OCI-LY3 (cell line): ENCODE measurements at regions not wholly inside any gene's neighbourhood (a gene's known extent, or its start where the extent isn't known, plus 50 kb on each side); places are given as distances from the start of the nearest gene placed in this dataset.

Experiments
- H2AFZ ChIP-seq: fragments of 200-600, 300-600 bp; shearing (Covaris generic); 2 replicates; pipeline ENCODE4 v1.6.0; 2014; ENCODE audit warnings: antibody characterized with exemption, low read depth, low read length
- H3K27ac ChIP-seq: fragments of 200-600, 300-600 bp; sonication (generic); 2 replicates; pipeline ENCODE4 v1.5.1; 2014; ENCODE audit warnings: mild to moderate bottlenecking, low read length, moderate library complexity, mixed read lengths
- H3K27me3 ChIP-seq: fragments of 200-600, 300-600 bp; sonication (generic); 2 replicates; pipeline ENCODE4 v1.6.1; 2014; ENCODE audit warnings: low read depth, low read length, mixed read lengths
- H3K36me3 ChIP-seq: fragments of 200-600, 300-600 bp; sonication (generic); replicated peaks from 2 replicates; pipeline ENCODE3; 2014; ENCODE audit warnings: low read depth, low read length, mixed read lengths
- H3K4me1 ChIP-seq: fragments of 300-600, 200-600 bp; sonication (generic); 2 replicates; pipeline ENCODE4 v1.6.1; 2014; ENCODE audit warnings: low read length, mixed read lengths
- H3K4me2 ChIP-seq: fragments of 200-600, 300-600 bp; sonication (generic); 2 replicates; pipeline ENCODE4 v1.6.1; 2014; ENCODE audit warnings: low read length, mixed read lengths
- H3K4me3 ChIP-seq: fragments of 300-600, 200-600 bp; sonication (generic); 2 replicates; pipeline ENCODE4 v1.5.1; 2014; ENCODE audit warnings: antibody characterized with exemption, mild to moderate bottlenecking, low read length, moderate library complexity
- H3K79me2 ChIP-seq: fragments of 300-600, 200-600 bp; shearing (Covaris generic); 2 replicates; pipeline ENCODE4 v1.6.1; 2014; ENCODE audit warnings: mild to moderate bottlenecking, low read length, mixed read lengths
- H3K9ac ChIP-seq: fragments of 300-600, 200-600 bp; shearing (Covaris generic); 2 replicates; pipeline ENCODE4 v1.6.0; 2014; ENCODE audit warnings: mild to moderate bottlenecking, low read length, moderate library complexity
- H3K9me3 ChIP-seq: fragments of 200-600, 300-600 bp; shearing (Covaris generic); 2 replicates; pipeline ENCODE4 v1.6.1; 2014; ENCODE audit warnings: low read length, mixed read lengths; ENCODE audit not compliant: insufficient read depth
- H4K20me1 ChIP-seq: fragments of 200-600, 300-600 bp; sonication (generic); 2 replicates; pipeline ENCODE4 v1.6.1; 2016; ENCODE audit warnings: low read length, mixed read lengths; ENCODE audit not compliant: insufficient read depth
- CTCF ChIP-seq: fragments of 200-600, 300-600 bp; sonication (generic); IDR thresholded peaks from 2 replicates; pipeline ENCODE4 v1.5.1; 2014; ENCODE audit warnings: antibody characterized with exemption, low read length, low read depth
- EZH2phosphoT487 ChIP-seq: fragments of 200-600 bp; shearing (Covaris generic); IDR thresholded peaks from 2 replicates; pipeline ENCODE4 v1.6.1; 2018; ENCODE audit warnings: antibody characterized with exemption, mixed run types, low read depth

DNA sequence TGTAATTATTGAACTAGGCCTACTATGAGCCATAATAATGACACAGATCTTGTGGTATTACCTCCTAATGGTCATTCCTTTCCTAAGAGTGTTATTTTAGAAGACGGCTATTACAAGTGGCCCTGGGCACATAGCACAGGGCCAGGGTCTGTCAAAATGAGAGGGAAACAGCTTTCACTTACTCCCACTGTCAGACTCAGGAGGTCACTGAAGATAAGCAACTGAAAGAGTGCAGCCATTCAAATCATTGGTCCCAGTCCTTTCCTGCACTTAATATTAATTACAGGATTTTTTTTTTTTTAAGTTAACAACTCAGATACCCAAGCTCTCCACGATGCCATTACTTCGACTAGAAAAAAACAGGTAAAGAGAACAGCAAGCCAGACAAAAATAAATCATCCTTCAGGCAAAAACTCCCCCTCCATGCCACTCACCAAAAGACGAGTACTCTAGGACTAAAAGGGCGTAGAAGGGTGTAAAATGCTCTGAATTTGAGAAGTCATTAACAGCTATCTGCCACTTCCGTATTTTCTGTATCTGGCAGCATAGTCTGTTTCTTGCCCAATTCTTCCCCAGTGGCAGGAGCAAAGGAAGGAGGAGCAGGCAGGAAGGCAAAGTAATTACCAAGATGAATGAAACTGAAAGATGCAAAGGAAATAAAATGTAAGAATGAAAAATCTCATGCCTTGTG lies 87.4 kb downstream of the ZNF608 start:
- peak overlapping the region; percentile 22; the same call in 1 of the 2 replicates for H3K9ac ChIP-seq

DNA sequence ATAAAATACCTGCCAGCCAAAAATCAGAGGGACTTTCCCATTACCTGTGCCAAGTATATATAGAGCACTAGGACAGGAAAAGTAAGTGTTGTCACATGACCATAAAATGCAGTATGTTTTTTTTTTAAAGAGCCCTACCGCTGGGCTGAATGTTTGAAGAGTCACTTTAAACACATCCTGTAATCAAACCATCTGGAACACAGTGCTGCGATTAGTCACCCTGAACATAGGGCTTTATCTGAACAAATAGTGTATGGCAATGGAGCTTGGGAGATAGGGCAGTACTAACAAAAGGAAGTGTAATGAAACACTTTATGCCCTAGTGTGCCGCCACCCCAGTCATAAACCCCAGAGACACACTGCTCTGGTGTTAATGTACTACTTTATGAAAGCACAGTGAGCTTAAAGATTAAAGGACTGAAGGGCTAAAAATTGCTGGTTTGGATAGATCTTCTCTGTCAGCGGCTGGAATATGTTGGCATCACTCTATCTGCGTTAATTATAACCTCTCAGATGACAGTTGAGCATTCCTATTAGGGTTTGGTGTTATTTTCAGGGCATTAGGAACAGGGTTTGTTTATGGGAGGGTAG lies 90.4 kb downstream of the ZNF608 start:
- Histone ChIP-seq H3K9me3 (no peaks in the 10 kb centered on the region), H3K36me3 (no peaks in the 10 kb centered on the region), H3K9ac (no peak overlapping the region), H3K4me2 (peak overlapping the region; percentile 14; the same call in 1 of the 2 replicates), H3K79me2 (no peaks in the 10 kb centered on the region), H3K27me3 (peaks cover 12% of the 10 kb centered on the region), H3K27ac (no peak overlapping the region), H2AFZ (no peak overlapping the region), H4K20me1 (no peaks in the 10 kb centered on the region; the same call in 1 of the 2 replicates), H3K4me3 (no peak overlapping the region), H3K4me1 (peaks cover 41% of the 10 kb centered on the region)
- TF ChIP-seq EZH2phosphoT487 (no peak), CTCF (no peak)

More for the DNA sequence above, 87.4 kb downstream of the ZNF608 start:
- Histone ChIP-seq H3K27me3 (peaks cover 7% of the 10 kb centered on the region), H2AFZ (no peak overlapping the region), H3K27ac (no peak overlapping the region), H3K36me3 (no peaks in the 10 kb centered on the region), H3K4me3 (peak overlapping the region; percentile 43), H4K20me1 (no peaks in the 10 kb centered on the region), H3K4me1 (peaks cover 46% of the 10 kb centered on the region), H3K9me3 (no peaks in the 10 kb centered on the region), H3K4me2 (peak overlapping the region; percentile 54), H3K79me2 (no peaks in the 10 kb centered on the region)
- no peak for TF ChIP-seq CTCF
- TF ChIP-seq EZH2phosphoT487: no peak

DNA sequence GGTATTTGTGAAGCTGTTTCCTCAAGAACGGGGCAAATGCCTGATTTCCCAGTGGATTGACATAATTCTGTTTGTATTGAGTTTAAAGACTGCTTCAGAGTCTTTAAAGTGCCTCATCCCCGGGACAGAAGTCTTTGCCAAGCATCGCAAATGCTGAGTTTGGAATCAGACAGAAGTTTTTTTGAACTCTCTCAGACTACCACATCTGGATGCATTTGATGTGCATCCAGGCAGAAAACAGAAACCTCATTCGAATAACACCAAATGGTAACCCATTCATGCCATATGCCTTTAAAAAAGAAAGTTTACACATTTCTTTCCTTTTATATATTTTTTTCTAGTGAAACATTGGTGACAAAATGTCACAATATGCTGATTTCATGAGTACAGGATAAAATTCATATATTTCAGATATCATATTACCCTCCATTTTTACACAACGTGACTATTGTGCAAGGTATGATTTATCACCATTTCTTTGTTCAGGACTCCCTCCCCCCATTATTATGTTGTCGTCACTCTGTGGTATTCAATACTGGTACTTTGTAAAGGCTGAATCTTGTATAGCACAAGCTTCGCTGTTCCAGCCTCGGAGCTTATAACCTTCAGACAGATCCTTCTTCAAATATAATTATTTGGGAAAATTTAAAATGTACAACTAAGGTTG lies 91.1 kb downstream of the ZNF608 start:
- H3K4me3 ChIP-seq: no peak overlapping the region
- H2AFZ ChIP-seq: no peak overlapping the region

More for the DNA sequence above, 91.1 kb downstream of the ZNF608 start:
- TF ChIP-seq CTCF (no peak), EZH2phosphoT487 (no peak)
- H3K27me3 ChIP-seq: peaks cover 17% of the 10 kb centered on the region
- H3K27ac ChIP-seq: no peak overlapping the region
- H3K79me2 ChIP-seq: no peaks in the 10 kb centered on the region
- H3K36me3 ChIP-seq: no peaks in the 10 kb centered on the region
- no peak overlapping the region for H3K9ac ChIP-seq
- peaks cover 46% of the 10 kb centered on the region for H3K4me1 ChIP-seq
- H4K20me1 ChIP-seq: no peaks in the 10 kb centered on the region; the same call in 1 of the 2 replicates
- H3K9me3 ChIP-seq: no peaks in the 10 kb centered on the region
- no peak overlapping the region for H3K4me2 ChIP-seq
